ENCODE measurements at regions not wholly inside any gene's neighbourhood (a gene's known extent, or its start where the extent isn't known, plus 50 kb on each side); places are given as distances from the start of the nearest gene placed in this dataset.
"Not testable (repeated sequence)": the region's sequence is repeated elsewhere in the genome, so short reads cannot be mapped to it uniquely, and the experiment has no call there.

DNA sequence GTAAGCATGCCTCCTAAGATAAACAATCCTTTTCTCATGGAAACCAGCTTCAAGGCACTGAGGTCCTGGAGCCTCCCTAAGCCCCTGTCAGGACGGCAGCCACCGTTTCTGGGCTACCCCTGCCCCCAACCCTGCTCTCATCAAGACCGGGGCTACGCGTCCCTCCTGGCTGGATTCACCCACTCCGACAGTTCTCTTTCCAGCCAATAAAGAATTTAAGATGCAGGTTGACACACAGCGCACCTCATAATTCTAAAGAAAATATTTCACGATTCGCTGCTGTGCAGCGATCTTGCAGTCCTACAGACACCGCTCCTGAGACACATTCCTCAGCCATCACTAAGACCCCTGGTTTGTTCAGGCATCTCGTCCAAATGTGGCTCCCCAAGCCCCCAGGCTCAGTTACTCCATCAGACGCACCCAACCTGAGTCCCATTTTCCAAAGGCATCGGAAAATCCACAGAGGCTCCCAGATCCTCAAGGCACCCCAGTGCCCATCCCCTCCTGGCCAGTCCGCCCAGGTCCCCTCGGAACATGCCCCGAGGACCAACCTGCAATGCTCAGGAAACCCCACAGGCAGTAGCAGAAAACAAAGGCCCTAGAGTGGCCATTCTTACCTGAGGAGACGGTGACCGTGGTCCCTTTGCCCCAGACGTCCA lies 336.3 kb downstream of the TMEM121 start:
- DNase-seq, result no peak

DNA sequence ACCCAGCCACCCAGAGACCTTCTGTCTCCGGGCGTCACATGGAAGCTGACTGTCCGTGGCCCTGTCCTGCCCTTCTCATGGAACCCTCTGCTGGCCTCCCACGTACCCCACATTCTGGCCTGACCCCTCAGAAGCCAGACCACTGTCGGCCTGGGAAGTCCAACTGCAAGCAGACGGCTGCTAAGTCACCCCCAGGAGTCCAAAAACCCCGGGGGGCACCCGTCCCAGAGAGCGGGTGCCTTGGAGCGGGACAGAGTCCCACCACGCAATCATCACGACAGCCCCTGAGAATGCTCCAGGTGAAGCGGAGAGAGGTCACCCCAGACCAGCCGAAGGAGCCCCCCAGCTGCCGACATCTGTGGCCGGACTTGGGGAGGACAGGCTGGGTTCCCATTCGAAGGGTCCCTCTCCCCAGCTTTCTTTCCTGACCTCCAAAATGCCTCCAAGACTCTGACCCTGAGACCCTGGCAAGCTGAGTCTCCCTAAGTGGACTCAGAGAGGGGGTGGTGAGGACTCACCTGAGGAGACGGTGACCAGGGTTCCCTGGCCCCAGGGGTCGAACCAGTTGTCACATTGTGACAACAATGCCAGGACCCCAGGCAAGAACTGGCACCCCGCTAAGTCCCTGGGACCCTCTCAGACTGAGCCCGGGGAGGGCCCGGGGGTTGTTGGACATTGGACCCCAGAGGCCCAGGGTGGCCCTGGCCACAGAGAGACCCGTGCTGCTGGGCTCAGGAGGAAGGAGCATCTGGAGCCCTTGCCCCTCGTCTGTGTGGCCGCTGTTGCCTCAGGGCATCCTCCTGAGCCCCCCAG lies 337.1 kb downstream of the TMEM121 start:
- DNase-seq, result no peak

GRCh38 chr14:105864116-105864515 lies 337.7 kb downstream of the TMEM121 start:
- DNase-seq, result no peak

DNA sequence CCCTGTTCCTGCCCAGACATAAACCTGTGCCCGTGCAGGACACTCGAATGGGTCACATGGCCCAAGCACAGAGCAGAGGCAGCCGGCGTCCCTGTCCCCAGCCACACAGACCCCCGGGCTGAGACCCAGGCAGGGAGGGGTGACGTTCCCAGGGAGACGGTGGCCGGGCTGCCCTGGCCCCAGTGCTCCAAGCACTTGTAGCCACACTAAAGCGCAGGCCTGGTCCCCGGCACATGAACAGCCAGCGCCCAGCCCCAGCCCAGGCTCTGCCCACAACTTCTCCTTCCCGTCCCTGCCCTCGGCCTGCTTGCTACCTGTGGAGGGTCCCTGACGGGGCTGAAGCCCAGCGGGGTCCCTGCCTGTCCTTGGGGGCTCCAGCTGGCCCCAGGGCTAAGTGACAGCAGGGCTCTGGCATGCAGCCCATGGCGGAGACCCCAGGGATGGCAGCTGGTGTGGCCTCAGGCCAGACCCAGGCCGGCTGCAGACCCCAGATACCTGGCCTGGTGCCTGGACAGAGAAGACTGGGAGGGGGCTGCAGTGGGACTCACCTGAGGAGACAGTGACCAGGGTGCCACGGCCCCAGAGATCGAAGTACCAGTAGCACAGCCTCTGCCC lies 338.4 kb downstream of the TMEM121 start:
- DNase-seq, result no peak

DNA sequence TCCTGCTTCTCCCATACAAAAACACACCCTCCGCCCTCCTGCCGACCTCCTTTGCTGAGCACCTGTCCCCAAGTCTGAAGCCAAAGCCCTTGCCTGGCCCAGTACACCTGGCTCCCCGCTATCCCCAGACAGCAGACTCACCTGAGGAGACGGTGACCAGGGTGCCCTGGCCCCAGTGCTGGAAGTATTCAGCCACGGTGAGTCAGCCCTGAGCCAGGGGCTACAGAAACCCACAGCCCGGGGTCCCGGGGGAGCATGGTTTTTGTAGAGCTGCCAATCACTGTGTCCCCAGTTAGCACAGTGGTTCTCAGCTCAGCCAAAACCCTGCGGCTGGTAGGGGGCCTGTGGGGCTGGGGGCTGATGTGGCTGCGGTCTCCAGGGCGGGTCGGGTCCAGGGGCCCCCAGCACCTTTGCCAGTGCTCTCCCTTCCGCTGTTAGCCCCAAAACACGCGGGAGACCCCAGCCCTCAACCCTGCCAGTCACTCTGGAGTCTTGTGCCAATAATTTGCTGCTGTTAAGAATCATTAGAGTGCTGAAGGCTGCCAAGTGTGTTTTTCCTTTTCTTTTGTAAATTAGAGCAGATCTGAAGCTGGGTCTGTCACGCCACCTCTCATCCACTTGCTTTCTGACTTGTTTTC lies 339.0 kb downstream of the TMEM121 start:
- no peak for DNase-seq

GRCh38 chr14:105865904-105866840 lies 339.8 kb downstream of the TMEM121 start:
- no peak for DNase-seq

DNA sequence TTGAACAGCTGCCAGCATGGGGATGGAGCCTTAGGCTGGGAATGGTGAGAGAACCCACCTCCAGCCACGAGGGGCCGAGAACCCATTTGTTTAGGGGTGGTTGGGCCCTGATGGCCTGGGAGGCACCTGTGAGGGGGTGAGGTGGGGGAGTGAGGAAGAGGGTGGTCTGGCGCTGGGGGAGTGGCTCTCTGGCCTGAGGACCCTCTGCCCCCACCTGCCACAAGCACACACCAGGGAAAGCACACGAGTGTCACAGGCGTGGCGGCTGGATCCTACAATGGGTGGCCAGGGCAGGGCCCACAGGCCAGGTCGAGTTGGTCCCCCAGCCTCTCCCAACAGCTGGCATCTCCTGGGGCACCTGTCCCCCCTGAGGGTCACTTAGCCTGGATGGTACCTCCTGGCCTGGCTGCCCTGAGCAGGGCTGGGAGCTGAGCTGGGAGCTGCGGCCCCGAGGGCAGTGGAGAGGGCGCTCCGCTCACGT lies 340.5 kb downstream of the TMEM121 start:
- no peak for DNase-seq

- DNase-seq, result no peak
These were observed 341.7 kb downstream of the TMEM121 start for GRCh38 chr14:105867961-105868599.

- DNase-seq, result no peak
These were observed 345.2 kb downstream of the TMEM121 start for GRCh38 chr14:105871590-105871989.

GRCh38 chr14:105873870-105874512 lies 347.6 kb downstream of the TMEM121 start:
- DNase-seq, result no peak

DNA sequence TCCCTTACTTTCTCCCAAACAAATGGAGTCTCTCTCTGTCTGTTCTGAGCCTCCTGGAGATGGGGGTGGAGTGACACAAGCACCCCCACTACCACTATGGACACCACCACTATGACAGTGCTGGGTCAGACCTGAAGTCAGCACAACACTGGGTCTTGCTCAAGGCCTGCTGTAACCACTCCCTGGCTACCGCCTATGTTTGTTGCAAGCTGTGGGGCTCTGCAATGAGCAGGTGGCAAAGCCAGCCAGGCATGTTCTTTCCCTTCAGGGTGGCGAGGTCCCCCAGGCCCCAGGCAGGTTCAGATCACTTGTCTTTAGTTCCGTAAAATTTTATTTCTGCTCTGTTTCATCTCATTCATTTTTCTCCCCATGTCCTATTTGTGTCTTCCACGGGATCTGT lies 349.8 kb downstream of the TMEM121 start:
- no peak for DNase-seq

DNA sequence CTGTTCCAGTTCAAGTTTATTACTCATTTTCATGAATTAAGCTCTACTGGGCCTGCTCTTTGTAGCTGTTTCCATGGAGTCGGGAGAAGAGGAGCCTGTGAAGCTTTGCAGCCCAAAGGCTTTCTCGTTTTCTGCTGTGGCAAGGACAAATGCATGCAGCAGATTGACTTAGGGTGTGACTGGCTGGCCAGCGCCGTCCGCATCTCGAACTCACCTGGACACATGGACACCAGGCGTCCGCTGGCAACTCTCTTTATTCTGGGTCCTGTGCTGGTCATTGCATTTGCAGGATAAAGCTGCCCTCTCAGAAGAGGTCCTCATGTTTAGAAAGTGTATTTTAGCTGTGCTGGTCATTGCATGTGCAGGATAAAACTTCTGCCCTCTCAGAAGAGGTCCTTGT lies 350.4 kb downstream of the TMEM121 start:
- DNase-seq, result no peak

- no peak for DNase-seq
These were observed 351.3 kb downstream of the TMEM121 start for GRCh38 chr14:105877645-105878044.

GRCh38 chr14:105878125-105878524 lies 351.7 kb downstream of the TMEM121 start:
- no peak for DNase-seq

GRCh38 chr14:105878554-105878953 lies 352.2 kb downstream of the TMEM121 start:
- DNase-seq, result no peak

DNA sequence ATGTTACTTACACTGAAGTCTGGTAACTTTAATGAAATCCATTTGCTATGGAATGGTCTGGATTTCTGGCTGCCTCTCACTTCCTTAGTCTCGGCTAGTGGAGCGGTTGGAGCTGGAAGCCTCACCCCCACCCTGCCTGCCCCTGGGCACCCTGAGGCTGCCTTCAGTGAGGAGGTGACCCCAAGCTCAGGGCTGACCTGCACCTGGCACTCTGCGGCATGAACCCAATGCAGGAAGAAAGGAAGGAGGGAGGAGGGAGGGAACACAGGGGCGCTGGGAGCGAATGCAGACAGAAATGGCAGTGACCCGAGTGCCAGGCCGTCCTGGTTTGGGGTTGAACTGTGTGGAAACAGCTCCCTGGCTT lies 353.1 kb downstream of the TMEM121 start:
- DNase-seq, result no peak

DNA sequence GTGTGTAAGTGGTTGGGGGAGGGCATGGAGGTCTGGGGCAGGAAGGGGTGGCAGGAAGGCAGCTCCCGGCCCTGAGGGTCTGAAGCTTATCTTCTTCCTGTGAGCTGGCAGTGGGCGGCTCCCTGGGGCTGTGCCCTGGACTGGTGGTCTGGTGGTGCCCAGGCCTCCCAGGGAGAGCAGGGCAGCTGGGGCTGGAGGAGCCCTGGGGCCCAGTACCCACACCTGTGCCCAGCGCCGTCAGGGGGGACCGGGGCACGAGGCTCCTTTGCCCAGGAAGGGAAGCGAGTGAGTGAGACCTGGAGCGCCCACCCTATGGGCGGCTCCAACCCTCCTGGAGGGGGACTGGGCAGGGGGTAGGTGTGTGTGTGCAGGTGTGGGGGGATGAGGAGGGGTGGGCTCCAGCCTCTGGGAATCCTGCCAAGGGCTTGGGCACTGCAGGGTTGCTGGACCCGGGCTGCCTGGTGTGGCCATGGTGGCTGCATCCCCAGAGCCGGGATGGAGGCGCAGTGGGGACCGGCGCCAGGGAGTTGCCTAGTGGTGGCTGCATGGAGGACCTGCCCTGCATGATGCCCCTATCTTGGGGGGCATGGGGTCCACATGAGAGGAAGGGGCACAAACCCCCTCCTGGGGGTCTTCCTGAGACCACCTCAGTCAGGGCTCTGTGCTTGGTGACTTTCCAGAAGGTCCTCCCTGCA lies 353.6 kb downstream of the TMEM121 start:
- DNase-seq, result no peak

DNA sequence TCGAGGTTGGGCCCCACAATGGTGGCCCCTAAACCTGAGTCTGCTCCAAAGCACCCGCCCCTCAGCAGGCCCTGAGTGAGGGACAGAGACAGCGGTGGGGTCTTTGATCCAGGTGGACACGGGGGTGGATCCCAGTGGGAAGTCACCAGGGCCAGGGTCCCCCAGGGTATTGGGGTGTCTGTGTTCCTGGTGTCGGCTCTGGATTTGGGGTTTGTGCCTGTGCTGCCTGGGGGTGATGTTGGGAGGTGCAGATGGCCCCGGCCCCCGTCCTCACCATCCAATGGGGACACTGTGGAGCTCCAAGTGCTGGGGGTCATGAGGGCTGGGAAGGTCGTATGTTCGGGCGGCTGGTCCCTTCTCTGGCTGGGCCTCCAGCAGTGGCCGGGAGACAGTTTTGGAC lies 354.2 kb downstream of the TMEM121 start:
- no peak for DNase-seq

DNA sequence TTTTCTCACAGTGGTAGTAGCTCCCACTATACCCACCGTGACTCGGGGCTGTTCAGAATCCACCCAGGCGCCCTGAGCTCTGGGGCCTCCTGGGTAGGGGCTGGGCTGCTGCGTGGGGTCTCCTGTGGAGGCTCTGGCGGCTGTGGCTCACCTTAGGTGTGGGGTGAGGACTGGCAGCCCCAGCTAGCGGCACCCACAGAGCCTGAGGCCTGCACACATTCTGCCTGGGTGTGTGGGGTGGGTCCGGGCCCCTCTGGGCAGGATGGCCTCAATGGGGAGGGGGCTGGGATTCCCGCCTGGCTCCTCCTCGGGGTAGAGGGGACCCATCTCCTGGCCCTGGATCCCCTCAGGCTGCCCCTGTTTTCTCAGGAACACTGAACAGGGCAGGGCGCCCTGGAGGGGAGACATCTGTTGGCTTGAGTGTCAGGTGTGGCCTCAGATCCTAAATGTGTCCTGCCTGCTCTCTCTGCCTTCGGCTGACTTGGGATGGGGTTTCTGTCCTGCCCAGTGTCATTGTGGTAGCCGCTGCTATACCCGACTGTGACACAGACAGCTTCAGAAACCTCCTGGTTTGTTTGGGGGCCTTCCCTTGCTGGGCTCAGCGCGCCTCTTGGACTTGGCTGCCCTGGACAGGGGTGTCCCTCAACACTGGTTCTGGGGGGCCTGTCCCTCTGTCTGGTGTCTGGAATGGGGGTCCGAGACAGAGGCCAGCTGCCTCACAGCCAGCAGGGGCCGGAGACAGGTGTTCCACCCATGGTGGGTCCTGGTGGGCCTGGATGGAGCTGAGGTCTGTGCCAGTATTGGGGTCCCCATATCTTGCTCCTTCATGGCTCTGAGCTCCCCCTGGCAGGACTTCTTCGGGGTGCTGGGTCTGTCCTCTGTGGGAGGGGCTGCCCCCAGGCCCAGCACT lies 354.9 kb downstream of the TMEM121 start:
- DNase-seq, result no peak

DNA sequence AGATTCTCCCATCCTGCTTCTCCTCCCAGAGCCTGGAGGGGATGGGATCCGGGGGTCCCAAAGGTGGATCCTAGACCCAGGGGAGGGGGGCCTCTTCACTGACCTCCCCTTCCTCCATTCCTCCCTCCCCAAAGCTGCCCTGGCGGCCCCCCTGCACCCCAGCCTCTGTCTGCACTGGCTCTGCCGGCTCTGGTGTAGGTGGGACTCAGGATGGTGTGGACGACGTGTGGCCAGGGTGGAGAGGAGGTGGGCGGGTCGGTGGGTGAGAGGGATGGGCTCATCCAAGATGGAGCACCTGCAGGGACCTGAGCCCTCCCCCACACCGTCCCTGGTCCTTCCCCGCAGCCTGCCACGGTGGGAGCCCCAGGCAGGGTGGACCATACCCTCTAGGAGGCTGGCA lies 355.6 kb downstream of the TMEM121 start:
- not testable (repeated sequence) for DNase-seq

All from activated CD4-positive, alpha-beta T cell treated with anti-CD3 and anti-CD28 coated beads, Interleukin-2, Interleukin-6, amounts not matched to agents 100 ng/mL and 50 ng/mL, durations not matched to agents 16 hours and 8 hours (primary cell).